DOHH2 (cell line): ENCODE measurements at regions not wholly inside any gene's neighbourhood (a gene's known extent, or its start where the extent isn't known, plus 50 kb on each side); places are given as distances from the start of the nearest gene placed in this dataset.

Experiments
- H3F3A ChIP-seq: fragments of 200-600 bp; sonication (generic), shearing (Covaris generic); 2 replicates; pipeline ENCODE4 v1.6.0; 2016; ENCODE audit warnings: antibody characterized with exemption, mild to moderate bottlenecking; ENCODE audit not compliant: control insufficient read depth, insufficient read depth
- H3K27ac ChIP-seq: fragments of 200-600 bp; sonication (generic); 2 replicates; pipeline ENCODE4 v1.5.1; 2014; ENCODE audit warnings: low read depth, mild to moderate bottlenecking, low read length, moderate library complexity
- H3K27me3 ChIP-seq: fragments of 200-600 bp; sonication (generic); 2 replicates; pipeline ENCODE4 v1.6.1; 2014; ENCODE audit warnings: mild to moderate bottlenecking, low read length, mixed read lengths; ENCODE audit not compliant: control insufficient read depth
- H3K36me3 ChIP-seq: fragments of 200-600 bp; sonication (generic); 2 replicates; pipeline ENCODE4 v1.6.1; 2014; ENCODE audit warnings: mild to moderate bottlenecking, low read length, moderate library complexity, mixed read lengths; ENCODE audit not compliant: control insufficient read depth
- H3K4me1 ChIP-seq: fragments of 200-600 bp; sonication (generic); 2 replicates; pipeline ENCODE4 v1.6.1; 2014; ENCODE audit warnings: mild to moderate bottlenecking, low read length, mixed read lengths; ENCODE audit not compliant: control insufficient read depth
- H3K4me2 ChIP-seq: fragments of 200-600 bp; sonication (generic); 2 replicates; pipeline ENCODE4 v1.6.0; 2014; ENCODE audit warnings: mild to moderate bottlenecking, low read length, moderate library complexity
- H3K4me3 ChIP-seq: fragments of 200-600 bp; sonication (generic); 2 replicates; pipeline ENCODE4 v1.5.1; 2014; ENCODE audit warnings: mild to moderate bottlenecking, low read length, mixed read lengths
- H3K79me2 ChIP-seq: fragments of 200-600 bp; sonication (generic); 2 replicates; pipeline ENCODE4 v1.6.1; 2014; ENCODE audit warnings: mild to moderate bottlenecking, low read length, mixed read lengths; ENCODE audit not compliant: control insufficient read depth
- H3K9me2 ChIP-seq: fragments of 200-600 bp; sonication (generic); replicated peaks from 2 replicates; pipeline ENCODE4 v1.6.1; 2014; ENCODE audit warnings: mild to moderate bottlenecking, low read length, mixed read lengths; ENCODE audit not compliant: control insufficient read depth
- H3K9me3 ChIP-seq: fragments of 200-600 bp; sonication (generic); 2 replicates; pipeline ENCODE4 v1.6.1; 2014; ENCODE audit warnings: antibody characterized with exemption, low read length, mixed read lengths; ENCODE audit not compliant: control insufficient read depth, insufficient read depth
- H4K20me1 ChIP-seq: fragments of 200-600 bp; sonication (generic); 2 replicates; pipeline ENCODE4 v1.6.0; 2014; ENCODE audit warnings: low read depth, mild to moderate bottlenecking, antibody characterized with exemption, low read length, moderate library complexity; ENCODE audit not compliant: control insufficient read depth, insufficient read depth
- EZH2phosphoT487 ChIP-seq: fragments of 200-600 bp; sonication (generic); IDR thresholded peaks from 2 replicates; pipeline ENCODE4 v1.6.1; 2017; ENCODE audit warnings: borderline replicate concordance, mild to moderate bottlenecking, antibody characterized with exemption, low read length, moderate library complexity, mixed read lengths
- TF ChIP-seq, protein P1 (sequence below): fragments of 200-600 bp; sonication (generic); IDR thresholded peaks from one replicate; pipeline ENCODE4 v1.5.1; 2014; ENCODE audit warnings: antibody characterized with exemption, mild to moderate bottlenecking, low read depth, low read length; ENCODE audit not compliant: poor library complexity, severe bottlenecking

DNA sequence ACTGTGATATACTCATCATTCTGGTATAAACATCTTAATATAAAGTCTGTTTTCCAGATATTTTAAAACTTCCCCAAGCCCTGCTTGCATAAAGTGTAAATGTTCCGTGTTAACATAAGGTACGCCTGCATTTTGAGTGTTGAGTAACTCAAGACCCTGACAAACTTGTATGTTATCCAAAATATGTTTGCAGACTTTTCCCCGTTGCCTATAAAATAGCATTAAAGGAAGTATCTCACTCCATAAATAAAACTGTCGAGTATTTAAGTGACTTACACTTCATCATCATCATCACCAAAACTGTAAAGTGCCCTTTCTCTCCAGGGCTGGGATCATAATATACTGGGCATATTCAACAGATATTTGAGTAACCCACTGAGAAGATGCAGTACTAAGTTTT is 64.6 kb upstream of the TSPAN8 start:
- H3K4me1 ChIP-seq = no peaks in the 10 kb centered on the region
- no peaks in the 10 kb centered on the region for H3K36me3 ChIP-seq
- TF ChIP-seq, protein P1, sequence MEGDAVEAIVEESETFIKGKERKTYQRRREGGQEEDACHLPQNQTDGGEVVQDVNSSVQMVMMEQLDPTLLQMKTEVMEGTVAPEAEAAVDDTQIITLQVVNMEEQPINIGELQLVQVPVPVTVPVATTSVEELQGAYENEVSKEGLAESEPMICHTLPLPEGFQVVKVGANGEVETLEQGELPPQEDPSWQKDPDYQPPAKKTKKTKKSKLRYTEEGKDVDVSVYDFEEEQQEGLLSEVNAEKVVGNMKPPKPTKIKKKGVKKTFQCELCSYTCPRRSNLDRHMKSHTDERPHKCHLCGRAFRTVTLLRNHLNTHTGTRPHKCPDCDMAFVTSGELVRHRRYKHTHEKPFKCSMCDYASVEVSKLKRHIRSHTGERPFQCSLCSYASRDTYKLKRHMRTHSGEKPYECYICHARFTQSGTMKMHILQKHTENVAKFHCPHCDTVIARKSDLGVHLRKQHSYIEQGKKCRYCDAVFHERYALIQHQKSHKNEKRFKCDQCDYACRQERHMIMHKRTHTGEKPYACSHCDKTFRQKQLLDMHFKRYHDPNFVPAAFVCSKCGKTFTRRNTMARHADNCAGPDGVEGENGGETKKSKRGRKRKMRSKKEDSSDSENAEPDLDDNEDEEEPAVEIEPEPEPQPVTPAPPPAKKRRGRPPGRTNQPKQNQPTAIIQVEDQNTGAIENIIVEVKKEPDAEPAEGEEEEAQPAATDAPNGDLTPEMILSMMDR = no peak
- TF ChIP-seq EZH2phosphoT487 = no peak
- no peak overlapping the region for H3K4me3 ChIP-seq
- H3K27me3 ChIP-seq = peaks cover 5% of the 10 kb centered on the region; the same call in 1 of the 2 replicates
- H3K79me2 ChIP-seq = no peaks in the 10 kb centered on the region
- H3K9me3 ChIP-seq = no peaks in the 10 kb centered on the region
- no peaks in the 10 kb centered on the region for H4K20me1 ChIP-seq
- no peak overlapping the region for H3K4me2 ChIP-seq
- H3K27ac ChIP-seq = no peak overlapping the region
- no peaks in the 10 kb centered on the region for H3F3A ChIP-seq
- H3K9me2 ChIP-seq = no peaks in the 10 kb centered on the region

DNA sequence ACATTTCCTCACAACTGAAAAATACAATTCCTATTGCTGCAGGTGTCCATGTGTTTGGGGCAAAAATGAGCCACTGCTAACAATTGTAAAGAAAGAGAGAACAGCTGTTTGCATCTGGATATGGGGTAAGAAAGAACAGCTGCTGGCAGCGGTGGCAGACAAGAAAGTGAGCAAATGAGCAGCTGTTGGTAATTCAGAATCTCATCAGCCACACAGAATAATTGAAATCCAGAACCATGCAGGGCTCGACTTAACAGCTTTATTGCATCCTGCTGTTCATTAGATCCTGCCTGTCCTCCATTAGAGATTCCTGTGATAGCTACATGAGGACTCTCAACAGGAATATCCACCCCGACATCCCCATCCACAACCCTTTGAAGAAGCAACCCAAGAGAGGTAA is 62.5 kb upstream of the TSPAN8 start:
- H3K27ac ChIP-seq = no peak overlapping the region
- no peaks in the 10 kb centered on the region for H3K9me3 ChIP-seq
- H4K20me1 ChIP-seq = no peaks in the 10 kb centered on the region

DNA sequence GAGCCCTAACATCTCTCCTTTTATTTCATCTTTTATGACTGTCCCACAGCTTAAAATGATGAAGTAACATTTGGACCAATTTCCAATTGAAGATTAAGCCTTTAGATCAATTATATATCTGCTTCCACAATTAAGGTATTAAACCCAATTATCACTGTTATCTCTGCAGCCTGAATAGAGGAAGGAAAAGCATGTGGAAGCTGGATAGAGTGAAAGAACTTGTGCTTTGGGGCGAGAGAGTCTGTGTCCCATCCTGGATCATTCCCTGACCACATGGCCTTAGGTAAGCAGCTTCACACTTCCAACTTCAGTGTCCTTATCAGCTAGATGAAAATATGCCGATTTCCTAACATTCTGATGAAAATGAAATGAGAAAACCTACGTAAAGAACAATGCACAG is 61.4 kb upstream of the TSPAN8 start:
- Histone ChIP-seq H3K4me1 (no peaks in the 10 kb centered on the region), H3K36me3 (no peaks in the 10 kb centered on the region), H3K27me3 (peaks cover 9% of the 10 kb centered on the region; the same call in 1 of the 2 replicates), H3K27ac (no peak overlapping the region), H3K79me2 (no peaks in the 10 kb centered on the region), H3K9me3 (no peaks in the 10 kb centered on the region), H3F3A (no peaks in the 10 kb centered on the region), H3K9me2 (no peaks in the 10 kb centered on the region), H4K20me1 (no peaks in the 10 kb centered on the region), H3K4me2 (no peak overlapping the region), H3K4me3 (no peak overlapping the region)
- TF ChIP-seq, protein P1 = no peak
- no peak for TF ChIP-seq EZH2phosphoT487

More for the DNA sequence above, 62.5 kb upstream of the TSPAN8 start:
- no peaks in the 10 kb centered on the region for H3K9me2 ChIP-seq
- no peaks in the 10 kb centered on the region for H3K4me1 ChIP-seq
- no peaks in the 10 kb centered on the region for H3K36me3 ChIP-seq
- TF ChIP-seq, protein P1 = no peak
- H3K4me2 ChIP-seq = no peak overlapping the region
- no peak overlapping the region for H3K4me3 ChIP-seq
- peaks cover 9% of the 10 kb centered on the region; the same call in 1 of the 2 replicates for H3K27me3 ChIP-seq
- H3K79me2 ChIP-seq = no peaks in the 10 kb centered on the region
- H3F3A ChIP-seq = no peaks in the 10 kb centered on the region

DNA sequence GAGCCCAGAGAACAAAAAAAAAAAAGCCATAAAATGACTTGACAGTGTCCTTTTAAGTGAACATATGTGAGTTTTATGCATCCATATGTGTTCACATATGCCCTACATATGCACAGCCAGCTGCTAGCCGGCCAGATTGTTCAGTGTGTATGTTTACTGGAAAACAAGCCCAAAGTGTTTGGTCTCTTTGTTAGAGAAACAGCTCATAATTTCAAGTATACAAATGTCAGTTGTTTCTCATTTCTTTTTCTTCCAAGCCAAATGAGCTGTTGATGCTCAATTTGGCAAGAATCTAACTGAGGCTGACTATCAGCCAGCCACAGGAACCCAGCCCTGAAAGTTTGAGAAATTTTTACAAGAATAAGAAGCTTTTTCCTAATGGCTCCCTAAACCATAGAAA is 60.8 kb upstream of the TSPAN8 start:
- no peaks in the 10 kb centered on the region for H3K9me3 ChIP-seq
- H3K36me3 ChIP-seq = no peaks in the 10 kb centered on the region
- no peak overlapping the region for H3K4me3 ChIP-seq
- H3K9me2 ChIP-seq = no peaks in the 10 kb centered on the region
- no peak overlapping the region for H3K4me2 ChIP-seq
- no peaks in the 10 kb centered on the region for H3K4me1 ChIP-seq
- H3K27me3 ChIP-seq = peaks cover 9% of the 10 kb centered on the region; the same call in 1 of the 2 replicates
- no peaks in the 10 kb centered on the region for H4K20me1 ChIP-seq
- no peaks in the 10 kb centered on the region for H3F3A ChIP-seq
- TF ChIP-seq, protein P1 = no peak
- no peak for TF ChIP-seq EZH2phosphoT487
- no peaks in the 10 kb centered on the region for H3K79me2 ChIP-seq
- no peak overlapping the region for H3K27ac ChIP-seq
